22Rv1 (cell line): ENCODE measurements at regions not wholly inside any gene's neighbourhood (a gene's known extent, or its start where the extent isn't known, plus 50 kb on each side); places are given as distances from the start of the nearest gene placed in this dataset.

Experiments used
- ZFX ChIP-seq: fragments of 450-650 bp; IDR thresholded peaks from 2 replicates; pipeline ENCODE4 v1.6.1; 2017; ENCODE audit warnings: antibody characterized with exemption, borderline replicate concordance
- TF ChIP-seq, protein P1 (sequence below): fragments of 450-650 bp; IDR thresholded peaks from 2 replicates; pipeline ENCODE4 v1.5.1; 2017; ENCODE audit warnings: mild to moderate bottlenecking

DNA sequence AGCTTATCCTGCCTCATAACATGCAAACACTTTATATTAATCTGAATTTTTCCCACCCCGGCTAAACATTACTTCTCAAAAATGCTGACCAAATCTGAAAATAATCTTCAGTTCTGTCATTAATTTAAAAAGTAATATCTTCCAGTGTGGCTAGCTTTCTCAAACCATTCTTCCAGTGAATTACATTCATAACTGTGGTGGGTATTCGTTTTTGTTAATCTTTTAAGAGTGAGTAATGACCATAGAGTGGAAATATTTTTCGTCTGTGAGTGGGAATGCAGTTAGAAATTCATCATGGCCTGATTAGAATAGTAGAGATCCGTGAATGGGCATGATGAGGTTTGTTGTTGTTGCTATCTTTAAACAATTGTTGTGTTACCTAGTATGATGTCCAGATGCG, 138.6 kb upstream of the SFRP2 start:
- TF ChIP-seq, protein P1, sequence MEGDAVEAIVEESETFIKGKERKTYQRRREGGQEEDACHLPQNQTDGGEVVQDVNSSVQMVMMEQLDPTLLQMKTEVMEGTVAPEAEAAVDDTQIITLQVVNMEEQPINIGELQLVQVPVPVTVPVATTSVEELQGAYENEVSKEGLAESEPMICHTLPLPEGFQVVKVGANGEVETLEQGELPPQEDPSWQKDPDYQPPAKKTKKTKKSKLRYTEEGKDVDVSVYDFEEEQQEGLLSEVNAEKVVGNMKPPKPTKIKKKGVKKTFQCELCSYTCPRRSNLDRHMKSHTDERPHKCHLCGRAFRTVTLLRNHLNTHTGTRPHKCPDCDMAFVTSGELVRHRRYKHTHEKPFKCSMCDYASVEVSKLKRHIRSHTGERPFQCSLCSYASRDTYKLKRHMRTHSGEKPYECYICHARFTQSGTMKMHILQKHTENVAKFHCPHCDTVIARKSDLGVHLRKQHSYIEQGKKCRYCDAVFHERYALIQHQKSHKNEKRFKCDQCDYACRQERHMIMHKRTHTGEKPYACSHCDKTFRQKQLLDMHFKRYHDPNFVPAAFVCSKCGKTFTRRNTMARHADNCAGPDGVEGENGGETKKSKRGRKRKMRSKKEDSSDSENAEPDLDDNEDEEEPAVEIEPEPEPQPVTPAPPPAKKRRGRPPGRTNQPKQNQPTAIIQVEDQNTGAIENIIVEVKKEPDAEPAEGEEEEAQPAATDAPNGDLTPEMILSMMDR, result no peak
- TF ChIP-seq ZFX, result no peak
